Calu3 (cell line): ENCODE measurements at regions not wholly inside any gene's neighbourhood (a gene's known extent, or its start where the extent isn't known, plus 50 kb on each side); places are given as distances from the start of the nearest gene placed in this dataset.
A peak's percentile ranks its signal among the peaks of the same experiment; 100 is the strongest.

Source experiments
- BruUV-seq: library from RNA; stranded (reverse); fragments of 400-500 nt; replicated peaks from 2 replicates; lab custom pipeline; 2021; lab: Mats Ljungman, UMichigan
- CTCF ChIA-PET: fragments of 300-600 bp; sonication (Branson Sonifier 250); formaldehyde crosslinking; loops from one replicate; lab custom pipeline; 2022; ENCODE audit warnings: antibody characterized with exemption; lab: Charles Lee
- DNase-seq: peaks from one replicate; pipeline ENCODE4 v3.0.0; 2022
- H3K27ac Mint-ChIP-seq: one replicate; pipeline ENCODE4 v1.8.0; 2022; ENCODE audit warnings: mixed read lengths; ENCODE audit not compliant: unreplicated experiment
- H3K27me3 Mint-ChIP-seq: one replicate; pipeline ENCODE4 v1.8.0; 2022; ENCODE audit warnings: mixed read lengths; ENCODE audit not compliant: unreplicated experiment
- H3K36me3 Mint-ChIP-seq: one replicate; pipeline ENCODE4 v1.8.0; 2022; ENCODE audit warnings: mild to moderate bottlenecking, moderate library complexity, mixed read lengths; ENCODE audit not compliant: insufficient read depth, unreplicated experiment
- H3K4me1 Mint-ChIP-seq: one replicate; pipeline ENCODE4 v1.8.0; 2022; ENCODE audit warnings: mild to moderate bottlenecking, low read depth, mixed read lengths; ENCODE audit not compliant: unreplicated experiment
- H3K4me3 Mint-ChIP-seq: one replicate; pipeline ENCODE4 v1.8.0; 2022; ENCODE audit warnings: mild to moderate bottlenecking, low read depth, moderate library complexity, mixed read lengths; ENCODE audit not compliant: unreplicated experiment
- H3K9me3 Mint-ChIP-seq: one replicate; pipeline ENCODE4 v1.8.0; 2022; ENCODE audit warnings: low read depth, mixed read lengths; ENCODE audit not compliant: unreplicated experiment
- CTCF ChIP-seq: fragments of 200-600 bp; IDR thresholded peaks from one replicate; pipeline ENCODE4 v1.8.0; 2022; ENCODE audit warnings: antibody characterized with exemption; ENCODE audit not compliant: unreplicated experiment
- intact Hi-C: fragments of 100-400 bp; cut with micrococcal nuclease; formaldehyde crosslinking; loops from one replicate; pipeline ENCODE4 v1.10.0; 2022; ENCODE audit not compliant: unreplicated experiment

- intact Hi-C loops, result no loop called here
- Mint-ChIP-seq H3K4me1 (peaks cover 45% of the 10 kb centered on the region), H3K9me3 (no peaks in the 10 kb centered on the region), H3K27me3 (peaks cover 14% of the 10 kb centered on the region), H3K4me3 (no peak overlapping the region), H3K36me3 (peaks cover 10% of the 10 kb centered on the region), H3K27ac (peak overlapping the region; percentile 52)
- no peak for DNase-seq
- BruUV-seq, result no TSS peak
- CTCF ChIA-PET, result no interaction called here
- no peak for TF ChIP-seq CTCF
Observed at GRCh38 chr2:64361151-64361938, 92.6 kb upstream of the LGALSL start.

- CTCF ChIA-PET, result interaction anchor here (0.8 to 1.5 kb wide), 3 partner anchors 9 to 126 kb away, joined by 3 to 5 read pairs (median 4); no protein-coding TSS in a partner anchor
- TF ChIP-seq CTCF, result no peak
- intact Hi-C loops, result loop anchor here (2.0 kb wide), 1 partner anchor 90 kb away; no protein-coding TSS in a partner anchor
- peaks cover 2% of the 10 kb centered on the region for H3K27me3 Mint-ChIP-seq
- no peaks in the 10 kb centered on the region for H3K9me3 Mint-ChIP-seq
- H3K36me3 Mint-ChIP-seq, result peaks cover 10% of the 10 kb centered on the region
- H3K4me1 Mint-ChIP-seq, result peaks cover 45% of the 10 kb centered on the region
- DNase-seq, result peak; percentile 78
- BruUV-seq, result no TSS peak
- peak overlapping the region; percentile 52 for H3K27ac Mint-ChIP-seq
- peak overlapping the region; percentile 27 for H3K4me3 Mint-ChIP-seq
Observed at GRCh38 chr2:64362562-64363026, 91.4 kb upstream of the LGALSL start.

GRCh38 chr2:64363140-64363539, 90.8 kb upstream of the LGALSL start:
- intact Hi-C loops, result loop anchor here (2.0 kb wide), 1 partner anchor 90 kb away; no protein-coding TSS in a partner anchor
- peak overlapping the region; percentile 27 for H3K4me3 Mint-ChIP-seq
- no peaks in the 10 kb centered on the region for H3K9me3 Mint-ChIP-seq
- CTCF ChIA-PET, result interaction anchor here (0.8 to 1.5 kb wide), 3 partner anchors 8 to 125 kb away, joined by 3 to 5 read pairs (median 4); no protein-coding TSS in a partner anchor
- DNase-seq, result no peak
- H3K27ac Mint-ChIP-seq, result peak overlapping the region; percentile 52
- no peak for TF ChIP-seq CTCF
- no peaks in the 10 kb centered on the region for H3K27me3 Mint-ChIP-seq
- BruUV-seq, result no TSS peak
- H3K4me1 Mint-ChIP-seq, result peaks cover 45% of the 10 kb centered on the region
- H3K36me3 Mint-ChIP-seq, result peaks cover 10% of the 10 kb centered on the region

- Mint-ChIP-seq H3K9me3 (no peaks in the 10 kb centered on the region), H3K4me1 (peaks cover 45% of the 10 kb centered on the region), H3K36me3 (peaks cover 10% of the 10 kb centered on the region), H3K4me3 (no peak overlapping the region), H3K27me3 (no peaks in the 10 kb centered on the region), H3K27ac (no peak overlapping the region)
- no TSS peak for BruUV-seq
- intact Hi-C loops, result loop anchor here (2.0 kb wide), 1 partner anchor 89 kb away; no protein-coding TSS in a partner anchor
- no peak for TF ChIP-seq CTCF
- DNase-seq, result no peak
- CTCF ChIA-PET, result interaction anchor here (0.6 kb wide), 1 partner anchor 313 kb away, joined by 5 read pairs; no protein-coding TSS in a partner anchor
Observed at GRCh38 chr2:64363848-64364247, 90.1 kb upstream of the LGALSL start.
